ENCODE measurements at regions not wholly inside any gene's neighbourhood (a gene's known extent, or its start where the extent isn't known, plus 50 kb on each side); places are given as distances from the start of the nearest gene placed in this dataset.

DNA sequence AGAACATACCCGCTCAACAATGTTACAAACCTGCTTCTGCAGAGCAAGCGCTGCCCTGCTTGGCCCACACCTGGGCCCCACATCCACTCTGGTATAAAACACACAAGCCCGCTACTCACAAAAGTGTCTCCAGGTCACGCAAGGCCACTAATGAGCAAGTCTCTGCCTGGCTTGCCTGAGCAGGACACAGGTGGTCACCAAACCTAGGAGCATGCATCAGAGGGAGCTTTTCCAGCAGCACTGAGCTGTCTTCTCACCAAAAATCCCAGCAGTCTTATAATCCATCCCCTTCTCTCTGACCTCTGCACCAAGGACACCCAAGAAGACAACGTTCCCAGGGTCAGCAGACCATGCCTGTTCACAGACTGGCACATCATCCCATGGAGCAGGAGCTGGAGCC, 100.8 kb downstream of the DLL1 start:
- TF ChIP-seq BRCA1 (IDR thresholded peaks at IDR 0.05; ENCODE audit: low read depth, low read length): no peak
- TF ChIP-seq, protein P1, sequence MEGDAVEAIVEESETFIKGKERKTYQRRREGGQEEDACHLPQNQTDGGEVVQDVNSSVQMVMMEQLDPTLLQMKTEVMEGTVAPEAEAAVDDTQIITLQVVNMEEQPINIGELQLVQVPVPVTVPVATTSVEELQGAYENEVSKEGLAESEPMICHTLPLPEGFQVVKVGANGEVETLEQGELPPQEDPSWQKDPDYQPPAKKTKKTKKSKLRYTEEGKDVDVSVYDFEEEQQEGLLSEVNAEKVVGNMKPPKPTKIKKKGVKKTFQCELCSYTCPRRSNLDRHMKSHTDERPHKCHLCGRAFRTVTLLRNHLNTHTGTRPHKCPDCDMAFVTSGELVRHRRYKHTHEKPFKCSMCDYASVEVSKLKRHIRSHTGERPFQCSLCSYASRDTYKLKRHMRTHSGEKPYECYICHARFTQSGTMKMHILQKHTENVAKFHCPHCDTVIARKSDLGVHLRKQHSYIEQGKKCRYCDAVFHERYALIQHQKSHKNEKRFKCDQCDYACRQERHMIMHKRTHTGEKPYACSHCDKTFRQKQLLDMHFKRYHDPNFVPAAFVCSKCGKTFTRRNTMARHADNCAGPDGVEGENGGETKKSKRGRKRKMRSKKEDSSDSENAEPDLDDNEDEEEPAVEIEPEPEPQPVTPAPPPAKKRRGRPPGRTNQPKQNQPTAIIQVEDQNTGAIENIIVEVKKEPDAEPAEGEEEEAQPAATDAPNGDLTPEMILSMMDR (IDR thresholded peaks at IDR 0.05; ENCODE audit: control extremely low read depth in 1 of 3, insufficient read depth in 1 of 3, low read depth in 1 of 3, low read length in 3 of 3): no peak

Data from H1 (cell line).